NT2/D1 (cell line): ENCODE measurements at regions not wholly inside any gene's neighbourhood (a gene's known extent, or its start where the extent isn't known, plus 50 kb on each side); places are given as distances from the start of the nearest gene placed in this dataset.

ENCODE experiments used
- YY1 ChIP-seq: IDR thresholded peaks from 2 replicates; pipeline ENCODE4 v1.6.1; 2011; ENCODE audit not compliant: insufficient read length, insufficient read depth
- ZNF274 ChIP-seq: IDR thresholded peaks from 2 replicates; pipeline ENCODE4 v1.6.1; 2011; ENCODE audit warnings: mild to moderate bottlenecking, low read depth, low read length

- TF ChIP-seq YY1, result no peak
- TF ChIP-seq ZNF274, result no peak
These were observed 323.6 kb downstream of the DRD1 start for GRCh38 chr5:175120412-175120811.
